ENCODE measurements at regions not wholly inside any gene's neighbourhood (a gene's known extent, or its start where the extent isn't known, plus 50 kb on each side); places are given as distances from the start of the nearest gene placed in this dataset.

DNA sequence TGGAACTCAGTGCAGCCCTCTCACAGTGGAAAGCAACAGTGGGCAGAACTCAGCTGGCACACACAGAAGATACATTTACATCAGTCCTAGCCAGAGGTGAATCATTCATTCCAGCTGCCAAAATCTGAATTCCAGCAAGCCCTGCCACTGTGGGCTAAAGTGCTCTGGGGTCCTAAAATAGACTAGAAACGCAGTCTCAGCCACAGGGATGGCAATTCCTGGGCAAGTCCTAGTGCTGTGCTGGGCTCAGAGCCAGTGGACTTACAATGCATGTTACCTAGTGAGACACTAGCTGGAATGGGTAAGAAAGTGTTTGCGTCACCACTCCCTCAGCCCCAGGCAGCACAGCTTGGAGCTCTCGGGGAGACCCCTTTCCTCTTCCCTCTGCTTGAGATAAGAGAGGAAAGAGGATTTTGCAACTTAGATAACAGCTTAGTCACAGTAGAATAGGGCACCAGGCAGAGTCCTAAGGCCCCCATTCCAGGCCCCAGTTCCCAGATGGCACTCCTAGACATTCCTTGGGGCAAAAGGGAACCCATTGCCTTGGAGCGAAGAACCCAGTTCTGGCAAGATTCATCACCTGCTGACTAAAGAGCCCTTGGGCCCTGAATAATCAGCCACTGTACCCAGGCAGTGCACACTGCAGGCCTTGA is 592.9 kb downstream of the FSCB start:
- TF ChIP-seq, protein P1, sequence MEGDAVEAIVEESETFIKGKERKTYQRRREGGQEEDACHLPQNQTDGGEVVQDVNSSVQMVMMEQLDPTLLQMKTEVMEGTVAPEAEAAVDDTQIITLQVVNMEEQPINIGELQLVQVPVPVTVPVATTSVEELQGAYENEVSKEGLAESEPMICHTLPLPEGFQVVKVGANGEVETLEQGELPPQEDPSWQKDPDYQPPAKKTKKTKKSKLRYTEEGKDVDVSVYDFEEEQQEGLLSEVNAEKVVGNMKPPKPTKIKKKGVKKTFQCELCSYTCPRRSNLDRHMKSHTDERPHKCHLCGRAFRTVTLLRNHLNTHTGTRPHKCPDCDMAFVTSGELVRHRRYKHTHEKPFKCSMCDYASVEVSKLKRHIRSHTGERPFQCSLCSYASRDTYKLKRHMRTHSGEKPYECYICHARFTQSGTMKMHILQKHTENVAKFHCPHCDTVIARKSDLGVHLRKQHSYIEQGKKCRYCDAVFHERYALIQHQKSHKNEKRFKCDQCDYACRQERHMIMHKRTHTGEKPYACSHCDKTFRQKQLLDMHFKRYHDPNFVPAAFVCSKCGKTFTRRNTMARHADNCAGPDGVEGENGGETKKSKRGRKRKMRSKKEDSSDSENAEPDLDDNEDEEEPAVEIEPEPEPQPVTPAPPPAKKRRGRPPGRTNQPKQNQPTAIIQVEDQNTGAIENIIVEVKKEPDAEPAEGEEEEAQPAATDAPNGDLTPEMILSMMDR (conservative IDR thresholded peaks at IDR 0.05; ENCODE audit: low read depth, low read length) = no peak
- Histone ChIP-seq H3K4me3 (IDR thresholded peaks at IDR 0.05; ENCODE audit: insufficient read depth, low read depth, low read length) (no peak overlapping the region), H3K9ac (no peak overlapping the region), H3K27ac (no peak overlapping the region), H3K27me3 (ENCODE audit: insufficient read depth, low read depth) (no peaks in the 10 kb centered on the region), H3K79me2 (ENCODE audit: insufficient read depth, low read depth) (no peaks in the 10 kb centered on the region), H3K4me1 (ENCODE audit: low read depth, poor library complexity, severe bottlenecking) (no peaks in the 10 kb centered on the region), H4K20me1 (ENCODE audit: insufficient read depth) (no peaks in the 10 kb centered on the region), H3K36me3 (ENCODE audit: insufficient read depth) (no peaks in the 10 kb centered on the region), H2AFZ (ENCODE audit: low read depth) (no peak overlapping the region), H3K4me2 (no peak overlapping the region)

DNA sequence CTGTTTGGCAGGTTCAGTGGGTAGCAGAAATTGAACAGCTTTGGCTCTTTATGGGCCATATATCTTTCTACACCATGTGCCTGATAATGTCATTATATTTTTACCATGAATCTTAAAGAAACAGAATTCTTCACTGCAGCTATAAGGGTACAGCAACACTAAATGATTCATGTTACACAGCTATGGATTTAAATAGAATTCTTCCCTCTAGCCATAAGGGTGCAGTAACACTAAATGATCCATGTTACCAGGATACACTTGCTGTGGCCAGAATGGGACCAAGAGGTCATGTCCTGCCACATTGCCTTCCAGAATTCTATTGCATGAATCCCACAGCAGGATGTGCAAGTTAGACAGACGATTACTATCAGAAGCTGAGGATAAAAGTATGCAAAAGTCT is 603.9 kb downstream of the FSCB start:
- TF ChIP-seq, protein P1 (conservative IDR thresholded peaks at IDR 0.05; ENCODE audit: low read depth, low read length) = no peak

DNA sequence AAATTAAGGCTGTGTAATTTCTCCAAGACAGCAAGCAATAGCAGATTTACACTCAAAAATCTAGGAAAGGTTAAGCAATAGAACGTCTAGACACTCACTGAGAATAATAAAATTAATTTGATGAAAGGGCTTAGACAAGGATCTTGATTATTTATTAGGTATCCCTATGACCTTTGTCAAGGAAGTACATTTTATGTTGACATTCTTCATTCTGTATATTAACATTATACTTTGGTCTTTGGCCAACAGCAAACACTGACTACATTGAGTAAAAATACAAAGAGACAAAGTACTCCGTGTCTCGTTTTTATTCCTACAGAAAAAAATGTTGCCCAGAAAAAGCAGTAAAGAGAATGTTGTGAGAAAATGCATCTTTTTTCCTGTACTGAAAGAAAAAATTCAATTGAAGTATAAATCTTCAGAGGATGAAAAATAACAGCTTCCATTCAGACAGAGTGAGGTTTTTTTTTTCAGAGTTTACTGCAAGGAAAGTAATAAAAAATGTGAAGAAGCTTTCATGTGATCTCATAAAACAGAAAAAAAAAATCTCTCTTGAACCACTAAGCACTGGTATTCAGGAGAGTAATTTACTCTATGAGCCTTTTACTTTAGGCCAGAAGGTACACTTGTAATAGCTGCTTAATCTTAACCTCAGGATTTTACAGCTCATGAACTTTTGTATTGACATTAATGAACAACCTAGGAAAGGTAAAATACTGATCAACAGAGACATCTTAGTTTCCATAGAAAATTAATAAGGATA is 605.0 kb downstream of the FSCB start:
- Histone ChIP-seq H3K27ac (no peak overlapping the region), H3K4me2 (no peak overlapping the region), H2AFZ (ENCODE audit: low read depth) (no peak overlapping the region), H3K4me1 (ENCODE audit: low read depth, poor library complexity, severe bottlenecking) (peaks cover 6% of the 10 kb centered on the region), H3K79me2 (ENCODE audit: insufficient read depth, low read depth) (no peaks in the 10 kb centered on the region), H3K9ac (no peak overlapping the region), H3K27me3 (ENCODE audit: insufficient read depth, low read depth) (no peaks in the 10 kb centered on the region), H3K4me3 (IDR thresholded peaks at IDR 0.05; ENCODE audit: insufficient read depth, low read depth, low read length) (no peak overlapping the region), H4K20me1 (ENCODE audit: insufficient read depth) (no peaks in the 10 kb centered on the region), H3K36me3 (ENCODE audit: insufficient read depth) (no peaks in the 10 kb centered on the region)
- TF ChIP-seq, protein P1 (conservative IDR thresholded peaks at IDR 0.05; ENCODE audit: low read depth, low read length) = no peak

More for the DNA sequence above, 603.9 kb downstream of the FSCB start:
- H3K9ac ChIP-seq = no peak overlapping the region
- no peak overlapping the region for H3K27ac ChIP-seq
- no peak overlapping the region for H3K4me3 ChIP-seq (IDR thresholded peaks at IDR 0.05; ENCODE audit: insufficient read depth, low read depth, low read length)
- no peak overlapping the region for H3K4me2 ChIP-seq
- H3K4me1 ChIP-seq (ENCODE audit: low read depth, poor library complexity, severe bottlenecking) = peaks cover 6% of the 10 kb centered on the region
- no peak overlapping the region for H2AFZ ChIP-seq (ENCODE audit: low read depth)
- H3K36me3 ChIP-seq (ENCODE audit: insufficient read depth) = no peaks in the 10 kb centered on the region
- no peaks in the 10 kb centered on the region for H3K79me2 ChIP-seq (ENCODE audit: insufficient read depth, low read depth)
- no peaks in the 10 kb centered on the region for H3K27me3 ChIP-seq (ENCODE audit: insufficient read depth, low read depth)
- no peaks in the 10 kb centered on the region for H4K20me1 ChIP-seq (ENCODE audit: insufficient read depth)

DNA sequence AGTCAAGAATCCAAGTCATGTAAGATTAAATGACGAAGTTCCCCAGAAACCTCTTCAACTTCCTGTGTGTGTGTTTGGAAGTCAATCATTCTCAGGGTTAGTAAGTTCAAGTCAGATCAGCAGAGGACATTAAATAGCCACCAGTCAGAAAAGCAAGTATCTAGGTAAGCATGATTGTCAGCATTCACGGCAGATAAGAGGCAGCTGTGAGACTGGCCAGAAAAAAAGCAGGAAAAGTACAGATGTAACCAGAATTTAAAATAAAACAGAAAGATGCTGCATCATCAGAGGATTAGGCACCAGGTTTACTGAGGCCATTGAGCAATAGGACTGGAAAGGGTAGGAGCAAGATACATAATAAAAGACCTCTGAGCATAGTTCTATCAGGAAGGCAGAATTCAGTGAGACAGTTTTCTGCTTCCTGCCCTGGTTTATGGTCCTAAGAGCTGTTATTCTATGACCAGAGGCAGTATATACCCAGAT is 606.9 kb downstream of the FSCB start:
- Histone ChIP-seq H3K27ac (no peak overlapping the region), H3K4me1 (ENCODE audit: low read depth, poor library complexity, severe bottlenecking) (peaks cover 6% of the 10 kb centered on the region), H3K9ac (no peak overlapping the region), H3K27me3 (ENCODE audit: insufficient read depth, low read depth) (no peaks in the 10 kb centered on the region), H3K36me3 (ENCODE audit: insufficient read depth) (no peaks in the 10 kb centered on the region), H3K4me2 (no peak overlapping the region), H3K79me2 (ENCODE audit: insufficient read depth, low read depth) (no peaks in the 10 kb centered on the region), H4K20me1 (ENCODE audit: insufficient read depth) (no peaks in the 10 kb centered on the region), H2AFZ (ENCODE audit: low read depth) (no peak overlapping the region), H3K4me3 (IDR thresholded peaks at IDR 0.05; ENCODE audit: insufficient read depth, low read depth, low read length) (no peak overlapping the region)
- TF ChIP-seq, protein P1 (conservative IDR thresholded peaks at IDR 0.05; ENCODE audit: low read depth, low read length) = no peak

Measured in KMS-11 (cell line).